CD4-positive, alpha-beta memory T cell (primary cell): ENCODE measurements at regions not wholly inside any gene's neighbourhood (a gene's known extent, or its start where the extent isn't known, plus 50 kb on each side); places are given as distances from the start of the nearest gene placed in this dataset.

Experiments
- CTCF ChIA-PET: fragments of 350-600 bp; sonication (Branson Sonifier 250); formaldehyde crosslinking; loops from one replicate; lab custom pipeline; 2021; ENCODE audit warnings: inconsistent platforms; ENCODE audit not compliant: partially characterized antibody; lab: Charles Lee
- POLR2A ChIA-PET: fragments of 350-600 bp; sonication (Branson Sonifier 250); formaldehyde crosslinking; loops from one replicate; lab custom pipeline; 2021; ENCODE audit not compliant: partially characterized antibody; lab: Charles Lee
- DNase-seq, 5 donors: peaks; one replicate each; pipeline versions ENCODE4 v3.0.0 to v3.0.0-alpha.2; 2020 to 2022; ENCODE audit warnings: mixed read lengths in 1 of 5
- H3K27ac ChIP-seq: one replicate; pipeline ENCODE4 v1.7.0; 2013; ENCODE audit warnings: low read depth, low read length
- H3K27me3 ChIP-seq: 2 replicates; pipeline ENCODE4 v1.7.0; 2013; ENCODE audit warnings: mild to moderate bottlenecking, low read length, moderate library complexity; ENCODE audit not compliant: insufficient read depth
- H3K36me3 ChIP-seq: 2 replicates; pipeline ENCODE4 v1.7.0; 2013; ENCODE audit warnings: mild to moderate bottlenecking, low read length, moderate library complexity; ENCODE audit not compliant: insufficient read depth
- H3K4me1 ChIP-seq: 2 replicates; pipeline ENCODE4 v1.7.0; 2013; ENCODE audit warnings: mild to moderate bottlenecking, low read length, moderate library complexity; ENCODE audit not compliant: insufficient read depth
- H3K4me3 ChIP-seq, 2 donors: one replicate each; pipeline ENCODE4 v1.7.0; 2013; ENCODE audit warnings: low read length in 2 of 2, mild to moderate bottlenecking in 1 of 2
- H3K9me3 ChIP-seq, 2 donors: one replicate each; pipeline ENCODE4 v1.7.0; 2013; ENCODE audit warnings: low read length in 2 of 2, control low read depth in 1 of 2; ENCODE audit not compliant: control insufficient read depth in 1 of 2
- H3K27ac Mint-ChIP-seq, 7 donors: one replicate each; pipeline ENCODE4 v1.8.0; 2020 to 2021; ENCODE audit warnings: mixed read lengths in 7 of 7, mild to moderate bottlenecking in 6 of 7, inconsistent platforms in 3 of 7, moderate library complexity in 3 of 7
- H3K27me3 Mint-ChIP-seq, 2 donors: one replicate each; pipeline ENCODE4 v1.8.0; 2020 to 2021; ENCODE audit warnings: mixed read lengths in 2 of 2
- H3K36me3 Mint-ChIP-seq, 2 donors: one replicate each; pipeline ENCODE4 v1.8.0; 2020 to 2021; ENCODE audit warnings: mixed read lengths in 2 of 2, inconsistent platforms in 1 of 2, mild to moderate bottlenecking in 1 of 2
- H3K4me1 Mint-ChIP-seq, 4 donors: one replicate each; pipeline ENCODE4 v1.8.0; 2020 to 2021; ENCODE audit warnings: mixed read lengths in 4 of 4, mild to moderate bottlenecking in 1 of 4
- H3K4me3 Mint-ChIP-seq, 8 donors: one replicate each; pipeline ENCODE4 v1.8.0; 2020 to 2021; ENCODE audit warnings: mixed read lengths in 8 of 8, mild to moderate bottlenecking in 7 of 8, moderate library complexity in 6 of 8, inconsistent platforms in 3 of 8
- H3K9me3 Mint-ChIP-seq, 8 donors: one replicate each; pipeline ENCODE4 v1.8.0; 2020 to 2021; ENCODE audit warnings: mixed read lengths in 8 of 8, mild to moderate bottlenecking in 5 of 8, inconsistent platforms in 3 of 8, moderate library complexity in 1 of 8
- intact Hi-C: fragments of 100-400 bp; cut with micrococcal nuclease; formaldehyde crosslinking; loops from one replicate; pipeline ENCODE4 v1.15.1; 2023

GRCh38 chr20:19913349-19913748 lies 103.8 kb upstream of the NAA20 start:
- no peak overlapping the region for H3K4me3 ChIP-seq
- H3K9me3 ChIP-seq = no peaks in the 10 kb centered on the region
- no peak for DNase-seq
- Mint-ChIP-seq H3K4me3 (no peak overlapping the region), H3K36me3 (no peaks in the 10 kb centered on the region), H3K27ac (no peak overlapping the region), H3K4me1 (peaks cover 0 to 3% (median 2%) of the 10 kb centered on the region in 4 donors), H3K9me3 (peaks cover 0 to 4% (median 0%) of the 10 kb centered on the region in 8 donors), H3K27me3 (peaks cover 8% of the 10 kb centered on the region in 2 donors)
- no peak overlapping the region for H3K27ac ChIP-seq
- intact Hi-C loops = no loop called here
- H3K4me1 ChIP-seq = no peaks in the 10 kb centered on the region
- ChIA-PET POLR2A (no interaction called here), CTCF (no interaction called here)
- H3K27me3 ChIP-seq = no peaks in the 10 kb centered on the region
- H3K36me3 ChIP-seq = no peaks in the 10 kb centered on the region

GRCh38 chr20:19913927-19914614 lies 103.1 kb upstream of the NAA20 start:
- Mint-ChIP-seq H3K4me1 (peaks cover 0 to 3% (median 2%) of the 10 kb centered on the region in 4 donors), H3K4me3 (no peak overlapping the region), H3K27me3 (peaks cover 8% of the 10 kb centered on the region in 2 donors), H3K9me3 (peaks cover 0 to 4% (median 0%) of the 10 kb centered on the region in 8 donors), H3K27ac (no peak overlapping the region), H3K36me3 (no peaks in the 10 kb centered on the region)
- no peaks in the 10 kb centered on the region for H3K36me3 ChIP-seq
- intact Hi-C loops = no loop called here
- H3K4me3 ChIP-seq = no peak overlapping the region
- CTCF ChIA-PET = no interaction called here
- H3K4me1 ChIP-seq = no peaks in the 10 kb centered on the region
- no peaks in the 10 kb centered on the region for H3K27me3 ChIP-seq
- H3K9me3 ChIP-seq = no peaks in the 10 kb centered on the region
- POLR2A ChIA-PET = no interaction called here
- no peak for DNase-seq
- no peak overlapping the region for H3K27ac ChIP-seq

GRCh38 chr20:19915111-19915798 lies 101.9 kb upstream of the NAA20 start:
- peaks cover 0 to 3% (median 1%) of the 10 kb centered on the region in 4 donors for H3K4me1 Mint-ChIP-seq
- H3K4me3 Mint-ChIP-seq = no peak overlapping the region
- Histone ChIP-seq H3K27ac (no peak overlapping the region), H3K27me3 (no peaks in the 10 kb centered on the region), H3K4me3 (no peak overlapping the region), H3K4me1 (no peaks in the 10 kb centered on the region), H3K36me3 (no peaks in the 10 kb centered on the region), H3K9me3 (no peaks in the 10 kb centered on the region)
- peaks cover 0 to 4% (median 0%) of the 10 kb centered on the region in 8 donors for H3K9me3 Mint-ChIP-seq
- POLR2A ChIA-PET = no interaction called here
- peaks cover 8% of the 10 kb centered on the region in 2 donors for H3K27me3 Mint-ChIP-seq
- no peak overlapping the region for H3K27ac Mint-ChIP-seq
- H3K36me3 Mint-ChIP-seq = no peaks in the 10 kb centered on the region
- intact Hi-C loops = no loop called here
- CTCF ChIA-PET = interaction anchor here (1.4 kb wide), 1 partner anchor 8 kb away, joined by 3 read pairs; no protein-coding TSS in a partner anchor
- DNase-seq = no peak

GRCh38 chr20:19916531-19917485 lies 100.4 kb upstream of the NAA20 start:
- H3K27ac ChIP-seq = no peak overlapping the region
- intact Hi-C loops = no loop called here
- no peak overlapping the region for H3K4me3 Mint-ChIP-seq
- ChIA-PET POLR2A (no interaction called here), CTCF (interaction anchor here (1.4 kb wide), 1 partner anchor 9 kb away, joined by 3 read pairs; no protein-coding TSS in a partner anchor)
- no peak overlapping the region for H3K27ac Mint-ChIP-seq
- peaks cover 8% of the 10 kb centered on the region in 2 donors for H3K27me3 Mint-ChIP-seq
- peaks cover 0 to 3% (median 1%) of the 10 kb centered on the region in 4 donors for H3K4me1 Mint-ChIP-seq
- no peaks in the 10 kb centered on the region for H3K27me3 ChIP-seq
- no peaks in the 10 kb centered on the region for H3K9me3 ChIP-seq
- no peaks in the 10 kb centered on the region for H3K4me1 ChIP-seq
- no peaks in the 10 kb centered on the region for H3K36me3 Mint-ChIP-seq
- no peak for DNase-seq
- peaks cover 0 to 4% (median 0%) of the 10 kb centered on the region in 8 donors for H3K9me3 Mint-ChIP-seq
- H3K4me3 ChIP-seq = no peak overlapping the region
- H3K36me3 ChIP-seq = no peaks in the 10 kb centered on the region

DNA sequence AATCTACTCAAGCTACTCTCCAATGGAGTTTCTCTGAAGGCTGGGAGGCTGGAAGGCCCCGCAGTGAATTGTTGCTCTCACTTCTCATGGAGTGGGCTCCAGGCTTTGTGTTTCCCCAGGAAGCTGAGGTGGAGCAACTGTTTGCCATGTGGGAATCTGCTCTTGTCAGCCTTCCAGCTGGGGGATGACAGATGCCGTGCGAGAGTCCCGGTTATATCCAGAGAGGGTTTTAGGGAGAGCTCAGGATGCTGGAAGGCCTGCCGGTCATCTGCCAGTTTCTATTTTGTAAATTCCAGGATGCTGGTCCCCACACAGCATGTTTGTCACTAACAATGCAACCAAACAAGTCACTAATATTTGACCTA lies 98.2 kb upstream of the NAA20 start:
- Histone ChIP-seq H3K27me3 (no peaks in the 10 kb centered on the region), H3K27ac (no peak overlapping the region), H3K36me3 (no peaks in the 10 kb centered on the region), H3K9me3 (no peaks in the 10 kb centered on the region), H3K4me3 (no peak overlapping the region), H3K4me1 (no peaks in the 10 kb centered on the region)
- peaks cover 0 to 2% (median 0%) of the 10 kb centered on the region in 8 donors for H3K9me3 Mint-ChIP-seq
- no peak overlapping the region for H3K27ac Mint-ChIP-seq
- no peak for DNase-seq
- intact Hi-C loops = no loop called here
- H3K4me1 Mint-ChIP-seq = peaks cover 0 to 3% (median 1%) of the 10 kb centered on the region in 4 donors
- ChIA-PET POLR2A (no interaction called here), CTCF (no interaction called here)
- H3K27me3 Mint-ChIP-seq = peaks cover 8% of the 10 kb centered on the region in 2 donors
- no peak overlapping the region for H3K4me3 Mint-ChIP-seq
- H3K36me3 Mint-ChIP-seq = no peaks in the 10 kb centered on the region

DNA sequence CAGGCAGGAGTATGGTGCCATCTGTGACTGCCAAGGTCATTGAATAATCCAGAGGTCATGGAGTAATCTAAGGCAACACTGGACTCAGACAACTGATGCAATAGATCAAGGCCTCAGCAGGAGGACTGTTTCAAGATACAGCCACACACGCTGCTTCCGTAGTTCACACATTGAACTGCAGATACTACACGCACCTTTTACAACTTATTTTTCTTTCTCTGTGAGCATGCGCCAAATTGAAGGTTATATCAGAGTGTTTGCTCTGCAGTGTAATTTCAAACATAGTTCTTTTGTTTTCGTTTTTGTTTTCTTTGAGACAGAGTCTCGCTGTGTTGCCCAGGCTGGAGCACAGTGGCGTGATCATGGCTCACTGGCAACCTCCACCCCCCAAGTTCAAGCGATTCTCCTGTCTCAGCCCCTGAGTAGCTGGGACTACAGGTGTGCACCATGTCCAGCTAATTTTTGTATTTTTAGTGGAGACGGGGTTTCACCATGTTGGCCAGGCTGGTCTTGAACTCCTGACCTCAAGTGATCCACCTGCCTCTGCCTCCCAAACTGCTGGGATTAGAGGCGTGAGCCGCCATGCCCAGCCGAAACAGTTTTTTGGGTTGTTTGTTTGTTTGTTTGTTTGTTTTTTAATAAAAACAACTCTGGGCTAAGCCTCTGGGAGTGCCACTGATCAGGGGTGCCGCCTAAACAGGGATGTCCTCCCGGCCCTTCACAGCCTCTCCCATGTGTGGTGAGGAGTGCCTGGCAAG lies 96.6 kb upstream of the NAA20 start:
- Histone ChIP-seq H3K27ac (no peak overlapping the region), H3K4me3 (no peak overlapping the region), H3K4me1 (no peaks in the 10 kb centered on the region), H3K36me3 (no peaks in the 10 kb centered on the region), H3K9me3 (no peaks in the 10 kb centered on the region), H3K27me3 (no peaks in the 10 kb centered on the region)
- ChIA-PET CTCF (no interaction called here), POLR2A (no interaction called here)
- no peaks in the 10 kb centered on the region for H3K36me3 Mint-ChIP-seq
- H3K27ac Mint-ChIP-seq = peak overlapping the region in 1 of 7 donors; percentile 11
- peaks cover 0 to 2% (median 0%) of the 10 kb centered on the region in 8 donors for H3K9me3 Mint-ChIP-seq
- H3K4me1 Mint-ChIP-seq = peaks cover 0 to 3% (median 1%) of the 10 kb centered on the region in 4 donors
- no peak for DNase-seq
- peaks cover 3% of the 10 kb centered on the region in 2 donors for H3K27me3 Mint-ChIP-seq
- H3K4me3 Mint-ChIP-seq = no peak overlapping the region
- intact Hi-C loops = no loop called here
